HG02678 (cell line): ENCODE measurements at regions not wholly inside any gene's neighbourhood (a gene's known extent, or its start where the extent isn't known, plus 50 kb on each side); places are given as distances from the start of the nearest gene placed in this dataset.

ENCODE experiments used
- ATAC-seq: cut with Tn5 transposase; IDR thresholded peaks from one replicate; pipeline ENCODE4 v1.9.1; 2021; ENCODE audit warnings: mild to moderate bottlenecking, moderate library complexity; ENCODE audit not compliant: unreplicated experiment

DNA sequence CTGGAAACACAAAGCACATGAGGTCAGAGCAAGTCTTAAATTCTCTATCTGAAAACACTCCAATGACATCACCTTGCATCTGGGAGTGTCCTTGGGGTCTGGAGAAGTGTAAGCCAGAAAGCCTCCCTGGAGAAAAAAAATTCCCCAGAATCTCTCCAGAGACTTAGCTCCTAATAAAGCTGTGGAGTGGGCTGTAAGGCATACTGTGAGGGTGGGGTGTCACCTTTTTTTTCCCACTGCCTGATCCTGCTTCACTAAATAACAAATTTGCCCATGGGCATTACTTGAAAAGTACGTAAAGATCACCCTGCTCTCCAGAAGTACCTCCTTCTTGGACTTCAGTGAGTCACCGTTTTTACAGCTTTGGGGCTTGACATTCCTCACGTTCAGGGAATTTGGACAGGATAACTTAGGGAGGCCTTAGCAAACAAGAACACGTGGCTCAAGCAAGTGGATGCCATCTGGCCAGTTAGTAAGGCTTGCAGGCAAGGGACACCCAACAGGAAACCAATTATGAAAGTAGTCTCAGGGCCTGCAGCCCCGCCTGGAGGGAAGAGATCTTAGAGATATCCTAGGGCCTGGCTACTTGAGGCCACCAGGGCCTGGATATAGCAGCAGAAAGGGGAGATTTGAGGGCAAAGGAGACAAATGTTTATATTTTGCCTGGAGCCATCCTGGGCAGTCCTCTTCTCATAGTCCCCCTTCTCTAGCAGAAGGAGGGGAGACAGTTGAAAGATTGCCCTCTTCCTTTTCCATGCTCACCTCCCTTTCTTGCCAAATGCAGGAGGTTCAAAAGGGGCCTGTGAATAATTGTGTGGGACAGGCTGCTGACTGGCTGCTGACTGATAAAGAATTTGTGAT is 60.1 kb upstream of the PLAC1 start:
- ATAC-seq, result peak; percentile 36

DNA sequence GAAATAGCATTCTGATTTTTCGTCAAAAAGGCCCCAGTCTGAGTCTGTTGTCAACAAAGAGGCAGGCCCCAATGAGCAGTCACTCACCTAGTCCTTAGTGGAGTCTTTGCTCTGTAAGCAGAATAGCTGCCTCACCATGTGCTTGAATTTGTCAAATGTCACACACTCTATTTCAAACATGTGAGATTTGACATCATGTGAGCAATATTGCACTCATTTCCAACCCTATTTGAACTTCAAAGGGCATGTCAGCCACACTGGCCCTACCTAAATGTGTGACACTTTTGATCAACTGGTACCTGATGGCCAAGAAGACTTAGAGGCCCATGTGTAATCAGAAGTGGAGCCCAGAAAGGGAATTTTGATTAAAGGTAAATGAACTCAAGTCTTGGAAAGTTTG is 59.4 kb upstream of the PLAC1 start:
- no peak for ATAC-seq

DNA sequence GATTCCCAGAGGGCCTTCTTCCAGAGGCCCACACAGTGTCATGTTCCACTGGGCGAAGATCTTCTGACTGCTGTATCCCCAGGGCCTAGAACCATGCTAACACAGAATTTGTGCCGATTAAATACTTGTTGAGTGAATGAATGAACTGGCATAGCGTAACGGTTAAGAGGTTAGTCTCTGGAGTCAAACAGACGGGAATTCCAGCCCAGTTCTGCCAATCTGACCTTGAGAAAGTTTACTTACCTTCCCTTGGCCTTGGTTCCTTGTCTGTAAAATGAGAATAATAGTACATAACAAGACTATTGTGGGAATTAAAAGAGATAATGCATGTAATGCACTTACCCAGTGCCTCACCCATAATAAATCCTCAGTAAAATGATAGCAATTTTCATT is 58.3 kb upstream of the PLAC1 start:
- ATAC-seq, result no peak

DNA sequence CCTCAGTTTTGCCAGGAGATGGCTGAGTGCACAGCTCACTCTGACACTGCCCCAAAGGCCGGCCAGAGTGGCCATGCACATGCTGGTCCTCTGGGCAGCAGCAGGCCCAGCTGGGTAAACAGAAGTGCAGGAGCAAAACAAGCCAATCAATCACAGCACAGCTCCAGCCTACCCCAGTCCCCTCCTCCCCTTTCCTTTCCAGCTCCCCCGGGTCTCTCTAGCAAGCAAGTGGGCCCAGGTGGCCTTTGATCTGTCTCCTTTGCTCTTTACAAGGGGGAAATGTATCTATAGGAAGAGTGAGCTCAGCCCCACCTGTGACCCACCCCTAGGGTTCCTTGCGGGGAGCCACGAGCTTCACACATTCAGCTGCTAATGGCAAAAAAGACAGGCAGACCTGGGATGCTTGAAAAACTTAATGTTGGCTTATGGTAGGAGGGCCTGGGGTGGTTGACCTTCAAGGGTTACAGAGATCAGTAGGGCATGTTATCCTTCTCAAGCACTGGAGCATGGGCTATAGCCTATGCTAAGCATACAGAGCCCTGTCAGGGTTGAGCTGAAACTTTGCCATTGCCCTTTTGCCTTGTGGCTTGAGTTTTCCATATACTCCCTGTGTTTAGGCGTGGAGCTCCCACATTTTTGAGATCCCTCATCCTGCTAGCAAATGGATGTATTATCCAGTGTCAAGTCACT is 57.8 kb upstream of the PLAC1 start:
- ATAC-seq, result no peak

DNA sequence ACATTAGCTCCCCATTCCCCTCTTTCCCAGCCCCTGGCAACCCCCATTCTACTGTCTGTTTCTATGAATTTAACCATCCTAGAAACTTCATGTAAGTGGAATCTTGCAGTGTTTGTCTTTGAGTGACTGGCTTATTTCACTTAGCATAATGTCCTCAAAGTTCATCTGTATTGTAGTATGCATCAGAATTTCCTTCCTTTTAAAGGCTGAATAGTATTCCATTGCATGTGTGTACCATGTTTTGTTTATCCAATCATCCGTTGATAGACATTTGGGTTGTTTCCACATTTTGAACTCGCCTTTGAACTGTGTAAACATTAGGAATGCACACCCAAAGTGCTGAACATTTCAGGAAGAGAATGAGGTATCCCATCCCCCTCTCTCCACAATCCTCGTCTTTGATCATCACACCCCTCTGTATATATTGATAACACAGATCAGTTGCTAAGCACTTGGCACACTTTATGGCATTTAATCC is 56.4 kb upstream of the PLAC1 start:
- no peak for ATAC-seq

DNA sequence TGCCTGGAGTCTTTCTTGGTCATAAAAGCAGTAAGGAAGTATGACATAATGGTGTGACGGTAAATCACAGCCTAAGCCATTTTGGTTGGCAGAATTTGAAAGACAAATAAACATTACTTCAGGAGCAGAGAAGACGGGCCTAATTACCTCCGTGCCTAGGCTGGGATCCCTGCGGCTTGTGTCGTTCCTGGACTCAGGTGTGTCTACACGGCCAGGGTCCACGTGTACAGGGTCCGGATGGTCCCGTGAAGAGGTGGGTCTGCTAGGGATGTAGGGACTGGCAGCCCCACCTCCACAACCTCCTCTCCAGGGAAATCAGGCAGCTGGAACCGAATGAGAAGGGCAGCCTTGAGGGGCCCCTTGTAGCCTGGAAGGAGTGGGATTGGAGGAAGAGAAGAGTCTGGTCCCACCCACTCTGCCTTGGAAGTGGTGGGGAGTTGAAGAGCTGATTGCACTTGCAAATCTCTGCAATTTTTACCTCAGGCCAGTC is 55.4 kb upstream of the PLAC1 start:
- no peak for ATAC-seq

DNA sequence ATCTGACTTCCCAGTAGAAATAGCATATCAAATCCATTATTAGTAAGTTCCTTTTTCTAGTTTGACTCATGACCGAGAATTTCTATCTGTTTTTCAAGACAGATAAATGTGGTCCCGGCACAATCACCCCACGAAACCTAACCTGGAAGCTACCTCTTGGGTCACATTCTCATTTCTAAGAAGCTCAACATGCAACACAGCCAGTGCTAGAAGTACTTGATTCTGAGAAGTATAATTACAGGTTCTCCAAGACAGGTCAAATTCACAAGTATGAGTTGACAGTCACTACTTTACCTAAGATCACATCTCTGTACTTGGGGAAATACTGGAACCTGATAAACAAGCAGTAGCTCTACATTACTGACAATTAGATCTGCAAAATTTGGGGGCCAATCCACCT is 54.0 kb upstream of the PLAC1 start:
- ATAC-seq, result no peak

DNA sequence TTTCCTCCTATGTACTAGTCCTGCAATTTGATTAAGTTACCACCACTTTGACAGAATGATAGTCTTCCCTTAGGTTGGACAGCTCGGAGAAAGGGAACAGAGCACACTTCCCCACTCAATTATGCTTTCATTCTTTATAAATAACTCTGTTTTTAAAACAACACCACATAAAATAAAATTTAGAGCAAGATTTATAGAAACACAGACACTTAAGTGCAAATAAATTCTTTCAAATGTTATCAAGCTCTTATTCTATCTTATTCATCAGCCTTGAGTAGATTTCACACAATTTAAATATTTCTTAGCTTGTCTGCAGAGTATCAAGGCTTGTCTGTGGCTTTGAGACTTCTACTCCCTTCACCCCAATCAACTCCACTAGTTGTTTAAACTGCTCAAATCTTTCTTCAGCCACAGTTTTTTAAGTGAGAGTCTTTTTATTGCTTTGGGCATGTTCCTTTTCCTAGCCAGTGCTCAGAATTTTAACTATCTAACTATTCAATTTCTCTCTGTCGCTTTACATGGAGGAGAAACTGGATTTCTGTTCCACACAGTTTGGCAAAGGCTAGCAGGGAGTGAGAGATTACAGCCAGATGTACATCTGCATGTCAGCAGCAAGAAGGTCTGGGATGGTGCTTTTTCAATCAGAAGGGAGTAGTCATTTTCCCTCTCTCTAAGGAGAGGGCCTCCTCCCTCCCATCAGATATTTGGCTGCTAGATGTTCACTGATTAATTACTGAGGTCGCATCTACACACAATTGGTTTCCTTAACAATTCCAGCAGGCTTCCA is 53.1 kb upstream of the PLAC1 start:
- no peak for ATAC-seq
